IPS-18a (cell line): ENCODE measurements at regions not wholly inside any gene's neighbourhood (a gene's known extent, or its start where the extent isn't known, plus 50 kb on each side); places are given as distances from the start of the nearest gene placed in this dataset.
A peak's percentile ranks its signal among the peaks of the same experiment; 100 is the strongest.

Experiments used
- H3K27ac ChIP-seq: one replicate; pipeline ENCODE4 v1.5.1; 2013; ENCODE audit warnings: low read length
- H3K27me3 ChIP-seq: one replicate; pipeline ENCODE4 v1.6.1; 2013; ENCODE audit warnings: mild to moderate bottlenecking, low read length; ENCODE audit not compliant: control insufficient read depth, insufficient read depth
- H3K36me3 ChIP-seq: one replicate; pipeline ENCODE4 v1.6.1; 2013; ENCODE audit warnings: low read depth, low read length; ENCODE audit not compliant: control insufficient read depth
- H3K4me1 ChIP-seq: one replicate; pipeline ENCODE4 v1.6.1; 2013; ENCODE audit warnings: low read depth, low read length; ENCODE audit not compliant: control insufficient read depth
- H3K4me3 ChIP-seq: one replicate; pipeline ENCODE4 v1.5.1; 2013; ENCODE audit warnings: low read length
- H3K9ac ChIP-seq: one replicate; pipeline ENCODE4 v1.6.1; 2013; ENCODE audit warnings: mild to moderate bottlenecking, low read length, moderate library complexity
- H3K9me3 ChIP-seq: one replicate; pipeline ENCODE4 v1.6.1; 2013; ENCODE audit warnings: low read depth, low read length; ENCODE audit not compliant: control insufficient read depth

DNA sequence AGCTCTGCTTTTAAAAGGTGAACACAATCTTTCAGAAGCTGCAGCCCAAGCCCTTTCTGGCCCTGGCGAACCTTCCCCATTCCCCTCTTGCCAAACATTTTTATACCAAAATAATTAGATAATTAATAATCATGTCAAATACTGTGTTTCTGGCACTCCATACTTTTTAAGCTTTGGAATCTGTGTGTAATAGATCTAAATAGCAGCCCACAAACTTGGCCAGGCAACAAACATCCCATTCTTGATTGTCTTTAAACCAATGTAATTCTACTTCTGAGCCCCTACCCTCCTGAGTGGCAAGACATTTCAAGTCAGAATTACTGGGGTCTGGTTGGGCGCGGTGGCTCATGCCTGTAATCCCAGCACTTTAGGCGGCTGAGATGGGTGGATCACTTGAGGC is 137.7 kb downstream of the NAV1 start:
- H3K27ac ChIP-seq = no peak overlapping the region
- H3K27me3 ChIP-seq = no peaks in the 10 kb centered on the region
- no peaks in the 10 kb centered on the region for H3K36me3 ChIP-seq
- H3K4me3 ChIP-seq = no peak overlapping the region
- H3K4me1 ChIP-seq = peaks cover 45% of the 10 kb centered on the region
- no peak overlapping the region for H3K9ac ChIP-seq
- no peaks in the 10 kb centered on the region for H3K9me3 ChIP-seq

DNA sequence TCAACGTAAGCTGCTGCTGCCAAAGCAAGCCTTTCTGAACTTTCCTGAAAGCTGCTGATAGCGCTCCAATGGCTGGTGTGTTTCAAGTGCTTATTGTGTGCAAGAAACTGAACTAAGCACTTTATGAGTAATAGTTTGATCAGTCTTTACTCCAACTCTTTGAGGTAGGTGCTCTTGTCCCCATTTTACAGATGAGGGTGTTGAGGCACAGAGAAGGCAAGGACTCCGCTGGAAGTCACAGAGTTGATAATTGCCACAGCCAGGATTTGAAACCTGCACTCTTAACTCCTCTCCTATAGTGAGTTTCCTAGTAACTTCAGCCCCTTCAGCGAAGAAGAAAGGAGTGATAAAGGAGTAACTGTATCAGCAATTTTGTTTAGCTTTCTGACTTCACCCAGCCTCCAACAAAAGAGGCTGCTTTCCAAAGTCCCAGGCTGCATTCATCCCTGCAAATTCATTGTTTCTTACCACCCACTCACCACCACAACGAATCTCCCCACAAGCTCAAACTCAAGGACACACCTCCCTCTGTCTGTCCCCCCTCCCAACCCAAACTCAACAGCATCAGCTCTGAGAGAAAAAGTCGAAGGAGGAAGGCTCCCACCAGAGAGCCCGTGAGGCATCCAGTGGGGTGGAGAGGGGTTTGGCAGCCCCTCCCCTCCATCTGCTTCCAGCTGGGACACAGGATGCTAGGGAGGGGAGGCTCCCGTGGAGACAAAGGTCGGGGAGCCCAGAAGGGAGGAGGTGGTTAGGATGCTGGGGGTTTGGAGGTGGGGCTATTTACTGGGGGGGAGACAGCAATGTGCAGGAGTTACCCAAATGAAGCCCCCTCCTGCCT is 139.6 kb downstream of the NAV1 start:
- no peak overlapping the region for H3K27ac ChIP-seq
- no peaks in the 10 kb centered on the region for H3K9me3 ChIP-seq
- H3K9ac ChIP-seq = no peak overlapping the region
- H3K4me3 ChIP-seq = peak overlapping the region; percentile 9
- peaks cover 51% of the 10 kb centered on the region for H3K4me1 ChIP-seq
- no peaks in the 10 kb centered on the region for H3K36me3 ChIP-seq
- H3K27me3 ChIP-seq = no peaks in the 10 kb centered on the region

DNA sequence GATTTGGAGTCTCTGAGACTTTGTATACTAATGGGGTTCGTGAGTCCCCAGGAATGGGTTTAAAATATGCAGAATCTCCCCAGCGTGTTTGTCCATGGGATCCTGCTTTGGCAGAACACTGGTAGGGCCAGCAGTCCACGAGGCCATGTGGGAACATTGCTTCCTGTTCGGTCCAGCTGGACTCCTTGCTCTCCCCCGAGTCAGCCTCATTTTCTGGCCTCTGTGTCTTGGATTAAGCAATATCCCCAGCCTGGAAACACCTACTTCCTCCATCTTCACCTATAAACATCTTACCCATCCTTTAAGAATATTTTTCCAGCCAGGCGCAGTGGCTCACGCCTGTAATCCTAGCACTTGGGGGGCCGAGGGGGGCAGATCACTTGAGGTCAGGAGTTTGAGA is 142.4 kb downstream of the NAV1 start:
- Histone ChIP-seq H3K27ac (no peak overlapping the region), H3K4me3 (no peak overlapping the region), H3K9me3 (no peaks in the 10 kb centered on the region), H3K4me1 (peaks cover 52% of the 10 kb centered on the region), H3K36me3 (no peaks in the 10 kb centered on the region), H3K27me3 (no peaks in the 10 kb centered on the region), H3K9ac (no peak overlapping the region)

DNA sequence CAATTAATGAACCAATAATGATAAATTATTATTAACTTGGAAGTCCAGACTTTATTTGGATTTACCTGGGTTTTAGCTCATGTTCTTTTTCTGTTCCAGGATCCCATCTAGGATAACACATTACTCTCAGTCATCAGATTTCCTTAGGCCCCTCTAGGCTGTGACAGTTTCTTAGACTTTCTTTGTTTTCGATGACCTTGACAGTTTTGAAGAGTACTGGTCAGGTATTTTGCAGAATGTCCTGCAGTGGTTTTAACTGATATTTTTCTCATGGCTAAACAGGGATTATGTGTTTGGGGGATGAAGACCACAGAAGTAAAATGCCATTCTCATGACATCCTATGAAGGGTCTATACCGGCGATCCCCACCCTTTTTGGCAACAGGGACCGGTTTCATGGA is 144.0 kb downstream of the NAV1 start:
- no peaks in the 10 kb centered on the region for H3K27me3 ChIP-seq
- no peak overlapping the region for H3K4me3 ChIP-seq
- no peak overlapping the region for H3K27ac ChIP-seq
- peaks cover 60% of the 10 kb centered on the region for H3K4me1 ChIP-seq
- no peak overlapping the region for H3K9ac ChIP-seq
- H3K9me3 ChIP-seq = no peaks in the 10 kb centered on the region
- H3K36me3 ChIP-seq = no peaks in the 10 kb centered on the region

DNA sequence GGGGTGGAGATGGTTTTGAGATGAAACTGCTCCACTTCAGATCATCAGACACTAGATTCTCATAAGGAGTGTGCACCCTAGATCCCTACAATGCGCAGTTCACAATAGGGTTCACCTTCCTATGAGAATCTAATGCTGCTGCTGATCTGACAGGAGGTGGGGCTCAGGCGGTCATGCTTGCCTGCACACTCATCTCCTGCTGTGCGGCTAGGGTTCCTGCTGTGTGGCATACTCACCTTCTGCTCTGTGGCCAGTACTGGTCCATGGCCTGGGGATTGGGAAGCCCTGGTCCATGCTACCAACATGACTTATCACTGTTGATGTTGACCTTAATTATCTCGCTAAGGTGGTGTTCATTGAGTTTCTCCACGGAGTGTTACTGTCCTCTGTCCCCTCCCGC is 144.5 kb downstream of the NAV1 start:
- Histone ChIP-seq H3K4me3 (no peak overlapping the region), H3K27me3 (no peaks in the 10 kb centered on the region), H3K9me3 (no peaks in the 10 kb centered on the region), H3K9ac (no peak overlapping the region), H3K36me3 (no peaks in the 10 kb centered on the region), H3K27ac (no peak overlapping the region), H3K4me1 (peaks cover 60% of the 10 kb centered on the region)

DNA sequence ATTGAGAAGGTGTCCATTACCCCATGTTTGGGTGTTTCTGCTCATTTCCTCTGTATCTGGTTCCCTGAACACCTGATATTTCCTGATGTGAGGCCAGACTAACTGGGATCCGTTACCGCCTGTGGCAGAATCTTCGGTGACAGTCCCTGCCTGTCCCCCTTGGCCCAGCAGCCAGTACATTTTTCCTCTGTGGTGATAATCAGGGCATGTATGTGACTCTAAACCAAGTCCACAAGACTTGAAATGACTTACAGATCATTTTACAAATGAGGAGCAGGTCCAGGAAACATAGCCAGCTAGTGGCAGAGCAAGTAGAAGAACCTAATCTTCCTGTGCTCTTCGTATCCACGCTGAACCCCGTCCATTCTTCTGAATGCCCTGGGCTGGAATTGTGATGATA is 143.5 kb upstream of the IPO9 start:
- Histone ChIP-seq H3K27ac (no peak overlapping the region), H3K27me3 (no peaks in the 10 kb centered on the region), H3K36me3 (no peaks in the 10 kb centered on the region), H3K4me3 (no peak overlapping the region), H3K9ac (no peak overlapping the region), H3K9me3 (no peaks in the 10 kb centered on the region), H3K4me1 (peaks cover 54% of the 10 kb centered on the region)

DNA sequence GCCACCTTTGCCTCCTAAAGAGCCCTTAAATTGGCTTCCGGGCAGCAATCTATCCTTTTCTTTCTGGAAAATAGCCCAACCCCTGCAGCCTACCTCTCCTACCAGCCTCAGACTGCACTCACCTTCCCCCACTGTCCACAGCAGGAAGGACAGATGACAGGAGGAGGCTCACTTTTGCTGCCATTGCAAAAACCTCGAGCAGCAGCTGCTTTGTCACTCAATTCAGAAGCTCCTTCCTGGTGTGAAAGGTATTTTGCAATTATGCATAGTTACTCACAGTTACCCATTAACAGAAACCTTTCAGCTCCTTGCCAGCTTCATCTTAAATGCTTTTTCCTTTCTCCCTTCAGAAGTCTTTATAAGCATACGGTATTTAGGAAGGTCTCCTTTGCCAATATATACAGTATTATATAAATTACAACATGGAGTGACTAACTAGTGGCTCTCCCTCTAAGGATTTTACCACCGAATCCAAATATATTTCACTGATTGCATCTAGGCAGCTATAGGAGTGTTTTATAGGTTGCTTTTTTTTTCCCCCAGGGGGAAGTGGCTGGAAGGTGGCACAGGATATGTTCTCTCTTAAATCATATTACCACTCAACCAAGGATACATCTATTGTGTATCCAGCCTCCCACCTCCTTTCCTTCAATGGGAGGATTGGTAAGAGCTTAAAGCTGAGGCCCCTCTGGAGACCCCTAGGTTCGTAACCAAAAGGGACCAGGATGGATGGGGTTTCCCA is 142.1 kb upstream of the IPO9 start:
- peak overlapping the region; percentile 17 for H3K27ac ChIP-seq
- peaks cover 46% of the 10 kb centered on the region for H3K4me1 ChIP-seq

DNA sequence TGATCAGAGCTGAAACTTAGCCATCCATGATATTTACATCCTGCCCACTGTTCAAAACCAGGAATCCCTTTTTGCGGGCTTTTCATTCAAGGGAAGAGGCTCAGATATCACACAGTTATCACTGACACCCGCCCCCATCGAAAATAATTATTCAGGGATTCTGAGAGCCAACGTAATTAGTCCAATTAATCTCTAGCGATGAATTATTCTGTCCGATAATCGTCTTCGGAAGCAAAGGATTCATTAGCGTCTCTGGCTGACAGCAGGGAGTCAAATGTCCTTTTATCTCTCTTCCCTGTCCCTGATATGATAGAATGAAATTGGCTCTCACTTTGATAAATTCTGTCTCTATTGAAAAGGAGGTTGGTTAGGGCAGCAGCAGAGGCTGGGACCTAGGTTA is 140.4 kb upstream of the IPO9 start:
- H3K9ac ChIP-seq = no peak overlapping the region
- no peaks in the 10 kb centered on the region for H3K27me3 ChIP-seq
- peaks cover 55% of the 10 kb centered on the region for H3K4me1 ChIP-seq
- H3K9me3 ChIP-seq = no peaks in the 10 kb centered on the region
- no peaks in the 10 kb centered on the region for H3K36me3 ChIP-seq
- H3K4me3 ChIP-seq = no peak overlapping the region
- H3K27ac ChIP-seq = no peak overlapping the region

More for the DNA sequence above, 142.1 kb upstream of the IPO9 start:
- peak overlapping the region; percentile 17 for H3K9ac ChIP-seq
- H3K36me3 ChIP-seq = no peaks in the 10 kb centered on the region
- H3K27me3 ChIP-seq = no peaks in the 10 kb centered on the region
- peak overlapping the region; percentile 36 for H3K4me3 ChIP-seq
- H3K9me3 ChIP-seq = no peaks in the 10 kb centered on the region

DNA sequence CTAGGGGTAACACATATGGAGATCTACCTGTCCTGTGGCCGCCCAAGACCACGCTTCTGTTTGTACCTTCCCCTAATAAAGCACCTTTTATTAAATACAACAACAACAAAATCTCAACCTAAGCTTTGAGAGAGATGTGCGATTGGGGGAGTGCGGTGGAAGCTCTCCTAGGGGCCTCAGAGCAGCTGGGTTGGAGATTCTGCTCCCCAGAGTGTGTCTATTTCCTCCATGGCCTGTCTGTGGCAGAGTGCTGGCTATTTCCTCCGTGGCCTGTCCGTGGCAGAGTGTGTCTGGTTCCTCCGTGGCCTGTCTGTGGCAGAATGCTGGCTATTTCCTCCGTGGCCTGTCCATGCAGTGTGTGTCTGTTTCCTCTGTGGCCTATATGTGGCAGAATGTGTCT is 139.3 kb upstream of the IPO9 start:
- Histone ChIP-seq H3K9me3 (no peaks in the 10 kb centered on the region), H3K4me1 (peaks cover 66% of the 10 kb centered on the region), H3K9ac (no peak overlapping the region), H3K4me3 (no peak overlapping the region), H3K27ac (no peak overlapping the region), H3K36me3 (no peaks in the 10 kb centered on the region), H3K27me3 (no peaks in the 10 kb centered on the region)

DNA sequence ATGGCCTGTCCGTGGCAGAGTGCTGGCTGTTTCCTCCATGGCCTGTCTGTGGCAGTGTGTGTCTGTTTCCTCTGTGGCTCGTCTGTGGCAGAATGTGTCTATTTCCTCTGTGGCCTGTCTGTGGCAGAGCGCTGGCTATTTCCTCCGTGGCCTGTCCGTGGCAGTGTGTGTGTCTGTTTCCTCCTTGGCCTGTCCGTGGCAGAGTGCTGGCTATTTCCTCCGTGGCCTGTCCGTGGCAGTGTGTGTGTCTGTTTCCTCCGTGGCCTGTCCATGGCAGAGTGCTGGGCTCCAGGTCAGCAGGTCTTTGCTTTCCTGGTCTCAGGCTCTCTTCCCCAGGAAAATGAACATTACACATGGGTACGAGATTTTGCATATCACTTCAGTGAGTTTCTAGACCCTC is 138.4 kb upstream of the IPO9 start:
- H3K36me3 ChIP-seq = no peaks in the 10 kb centered on the region
- H3K27ac ChIP-seq = no peak overlapping the region
- peaks cover 65% of the 10 kb centered on the region for H3K4me1 ChIP-seq

DNA sequence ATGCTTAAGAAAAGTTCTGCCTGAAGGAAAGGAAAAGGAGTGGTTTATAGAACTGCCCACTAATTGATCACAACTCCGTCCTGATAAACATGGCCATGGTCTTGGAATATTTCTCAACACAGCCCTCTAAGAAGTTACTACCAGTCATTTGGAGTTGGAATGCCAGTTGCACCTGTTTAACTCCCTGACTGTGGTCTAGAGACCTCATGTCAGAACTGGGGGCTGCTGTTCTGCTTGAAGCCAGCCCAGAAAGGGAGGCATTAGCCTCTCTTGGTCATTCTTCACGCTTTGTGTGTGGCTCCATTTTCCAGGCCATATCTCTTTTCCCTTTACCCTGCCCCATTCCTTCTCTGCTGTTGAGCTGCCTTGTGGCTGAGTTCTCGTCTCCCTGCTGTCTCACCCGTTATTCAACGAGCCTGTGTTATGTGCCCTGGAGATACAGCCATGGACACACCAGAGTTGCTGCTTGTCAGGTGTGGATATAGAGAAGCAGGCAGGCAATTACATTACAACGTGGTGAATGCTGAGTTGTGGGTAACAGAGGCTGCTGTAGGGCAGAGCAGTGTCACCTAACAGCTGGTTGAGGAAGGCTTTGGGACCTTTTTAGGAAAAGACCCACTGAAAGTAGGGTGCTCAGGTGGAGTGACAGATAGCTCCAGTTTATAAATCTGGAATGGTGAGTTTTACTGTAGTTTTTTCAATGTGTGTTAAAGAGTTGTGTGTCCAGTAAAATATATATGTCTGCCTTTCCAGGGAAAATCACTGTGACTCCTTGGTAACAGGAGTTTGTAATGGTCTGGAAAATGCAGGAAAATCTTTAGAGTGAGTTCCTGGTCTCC is 137.0 kb upstream of the IPO9 start:
- Histone ChIP-seq H3K9ac (no peak overlapping the region), H3K9me3 (no peaks in the 10 kb centered on the region), H3K36me3 (no peaks in the 10 kb centered on the region), H3K27me3 (no peaks in the 10 kb centered on the region), H3K4me3 (no peak overlapping the region), H3K27ac (no peak overlapping the region), H3K4me1 (peaks cover 51% of the 10 kb centered on the region)

More for the DNA sequence above, 138.4 kb upstream of the IPO9 start:
- Histone ChIP-seq H3K27me3 (no peaks in the 10 kb centered on the region), H3K9ac (no peak overlapping the region), H3K4me3 (no peak overlapping the region), H3K9me3 (no peaks in the 10 kb centered on the region)
